ENCODE measurements at regions not wholly inside any gene's neighbourhood (a gene's known extent, or its start where the extent isn't known, plus 50 kb on each side); places are given as distances from the start of the nearest gene placed in this dataset.
"Not testable (repeated sequence)": the region's sequence is repeated elsewhere in the genome, so short reads cannot be mapped to it uniquely, and the experiment has no call there.

GRCh38 chr7:108818742-108819141 is 249.1 kb downstream of the DNAJB9 start:
- DNase-seq = no peak

- no peak for DNase-seq
Observed at GRCh38 chr7:108824840-108825580, 255.3 kb downstream of the DNAJB9 start.

GRCh38 chr7:108825581-108825909 is 255.9 kb downstream of the DNAJB9 start:
- DNase-seq = no peak

- DNase-seq = no peak
Observed at GRCh38 chr7:108836256-108836655, 266.6 kb downstream of the DNAJB9 start.

GRCh38 chr7:108838198-108838597 is 268.5 kb downstream of the DNAJB9 start:
- DNase-seq = no peak

- no peak for DNase-seq
Observed at GRCh38 chr7:108839076-108839475, 269.4 kb downstream of the DNAJB9 start.

- no peak for DNase-seq
Observed at GRCh38 chr7:108845951-108846350, 276.3 kb downstream of the DNAJB9 start.

GRCh38 chr7:108846471-108846870 is 276.8 kb downstream of the DNAJB9 start:
- DNase-seq = no peak

- no peak for DNase-seq
Observed at GRCh38 chr7:108848486-108848885, 278.8 kb downstream of the DNAJB9 start.

- DNase-seq = no peak
Observed at GRCh38 chr7:108860615-108861014, 290.9 kb downstream of the DNAJB9 start.

GRCh38 chr7:108861071-108861470 is 291.4 kb downstream of the DNAJB9 start:
- DNase-seq = no peak

GRCh38 chr7:108863227-108863848 is 293.7 kb downstream of the DNAJB9 start:
- no peak for DNase-seq

- no peak for DNase-seq
Observed at GRCh38 chr7:108869070-108869469, 299.4 kb downstream of the DNAJB9 start.

- no peak for DNase-seq
Observed at GRCh38 chr7:108875139-108875538, 305.5 kb downstream of the DNAJB9 start.

GRCh38 chr7:108890862-108891261 is 321.2 kb downstream of the DNAJB9 start:
- no peak for DNase-seq

GRCh38 chr7:108908456-108908855 is 338.8 kb downstream of the DNAJB9 start:
- no peak for DNase-seq

GRCh38 chr7:108911016-108911415 is 341.3 kb downstream of the DNAJB9 start:
- no peak for DNase-seq

GRCh38 chr7:108920490-108920889 is 350.8 kb downstream of the DNAJB9 start:
- no peak for DNase-seq

- not testable (repeated sequence) for DNase-seq
Observed at GRCh38 chr7:108943048-108943447, 373.4 kb downstream of the DNAJB9 start.

- DNase-seq = no peak
Observed at GRCh38 chr7:108947526-108947925, 377.9 kb downstream of the DNAJB9 start.

GRCh38 chr7:108972004-108972403 is 402.3 kb downstream of the DNAJB9 start:
- DNase-seq = no peak

GRCh38 chr7:108973075-108973474 is 403.4 kb downstream of the DNAJB9 start:
- no peak for DNase-seq

- DNase-seq = no peak
Observed at GRCh38 chr7:108974641-108975040, 405.0 kb downstream of the DNAJB9 start.

GRCh38 chr7:108985037-108985436 is 415.4 kb downstream of the DNAJB9 start:
- no peak for DNase-seq

- DNase-seq = no peak
Observed at GRCh38 chr7:108989319-108989718, 419.6 kb downstream of the DNAJB9 start.

Measured in activated effector memory CD4-positive, alpha-beta T cell treated with anti-CD3 and anti-CD28 coated beads, Interleukin-2, amount 50 U/mL, for 16 hours (primary cell).